Activated CD8-positive, alpha-beta memory T cell treated with anti-CD3 and anti-CD28 coated beads for 24 hours (primary cell): ENCODE measurements at regions not wholly inside any gene's neighbourhood (a gene's known extent, or its start where the extent isn't known, plus 50 kb on each side); places are given as distances from the start of the nearest gene placed in this dataset.

Source experiments
- DNase-seq: peaks from one replicate; pipeline ENCODE4 v3.0.0-alpha.2; 2020

- no peak for DNase-seq
These were observed 414.6 kb upstream of the NPVF start for GRCh38 chr7:25642849-25643248.

- DNase-seq, result no peak
These were observed 415.0 kb upstream of the NPVF start for GRCh38 chr7:25643286-25643685.

- DNase-seq, result no peak
These were observed 415.6 kb upstream of the NPVF start for GRCh38 chr7:25643770-25644394.

- no peak for DNase-seq
These were observed 418.6 kb upstream of the NPVF start for GRCh38 chr7:25646726-25647413.

GRCh38 chr7:25647872-25648271, 419.6 kb upstream of the NPVF start:
- no peak for DNase-seq

GRCh38 chr7:25652366-25652765, 424.1 kb upstream of the NPVF start:
- no peak for DNase-seq

GRCh38 chr7:25653384-25653783, 425.1 kb upstream of the NPVF start:
- no peak for DNase-seq

- no peak for DNase-seq
These were observed 427.8 kb upstream of the NPVF start for GRCh38 chr7:25656071-25656470.

GRCh38 chr7:25656581-25657026, 428.3 kb upstream of the NPVF start:
- DNase-seq, result no peak

GRCh38 chr7:25658375-25658774, 430.1 kb upstream of the NPVF start:
- no peak for DNase-seq

- no peak for DNase-seq
These were observed 431.6 kb upstream of the NPVF start for GRCh38 chr7:25659841-25660240.

GRCh38 chr7:25662841-25663800, 434.8 kb upstream of the NPVF start:
- DNase-seq, result no peak

- DNase-seq, result no peak
These were observed 435.6 kb upstream of the NPVF start for GRCh38 chr7:25663877-25664276.

- DNase-seq, result no peak
These were observed 436.3 kb upstream of the NPVF start for GRCh38 chr7:25664593-25664992.

GRCh38 chr7:25665374-25665773, 437.1 kb upstream of the NPVF start:
- no peak for DNase-seq

- DNase-seq, result no peak
These were observed 437.8 kb upstream of the NPVF start for GRCh38 chr7:25665903-25666670.

- DNase-seq, result no peak
These were observed 438.4 kb upstream of the NPVF start for GRCh38 chr7:25666671-25667060.

GRCh38 chr7:25669281-25669781, 441.0 kb upstream of the NPVF start:
- no peak for DNase-seq

- no peak for DNase-seq
These were observed 441.9 kb upstream of the NPVF start for GRCh38 chr7:25669961-25670841.

- no peak for DNase-seq
These were observed 442.8 kb upstream of the NPVF start for GRCh38 chr7:25671111-25671510.

GRCh38 chr7:25672496-25672895, 444.2 kb upstream of the NPVF start:
- DNase-seq, result no peak
